Activated T-cell treated with anti-CD3 and anti-CD28 coated beads, Interleukin-2, amount 50 U/mL, for 4 hours (primary cell): ENCODE measurements at regions not wholly inside any gene's neighbourhood (a gene's known extent, or its start where the extent isn't known, plus 50 kb on each side); places are given as distances from the start of the nearest gene placed in this dataset.
"Not testable (repeated sequence)": the region's sequence is repeated elsewhere in the genome, so short reads cannot be mapped to it uniquely, and the experiment has no call there.

Experiments
- ATAC-seq, 2 donors: fragments of 200-7000 bp; cut with Tn5 transposase; one replicate each; pipeline ENCODE4 v1.10.0; 2021
- DNase-seq: peaks from one replicate; pipeline ENCODE4 v3.0.0-alpha.2; 2020
- H3K27me3 Mint-ChIP-seq: one replicate; pipeline ENCODE4 v1.8.0; 2021; ENCODE audit warnings: low read depth, mixed read lengths
- H3K36me3 Mint-ChIP-seq: one replicate; pipeline ENCODE4 v1.8.0; 2022; ENCODE audit warnings: mixed read lengths; ENCODE audit not compliant: insufficient read depth
- H3K4me1 Mint-ChIP-seq: one replicate; pipeline ENCODE4 v1.8.0; 2021; ENCODE audit warnings: low read depth, mixed read lengths
- H3K4me3 Mint-ChIP-seq: one replicate; pipeline ENCODE4 v1.8.0; 2021; ENCODE audit warnings: mild to moderate bottlenecking, moderate library complexity, mixed read lengths
- H3K9me3 Mint-ChIP-seq: one replicate; pipeline ENCODE4 v1.8.0; 2021; ENCODE audit warnings: mixed read lengths

- Mint-ChIP-seq H3K36me3 (no peaks in the 10 kb centered on the region), H3K9me3 (peaks cover 19% of the 10 kb centered on the region), H3K4me1 (no peaks in the 10 kb centered on the region), H3K27me3 (no peaks in the 10 kb centered on the region), H3K4me3 (no peak overlapping the region)
- no peak for DNase-seq
- ATAC-seq = no peak
These were observed 780.6 kb upstream of the ZWINT start for GRCh38 chr10:57141708-57142107.

GRCh38 chr10:57119684-57120083 is 758.6 kb upstream of the ZWINT start:
- Mint-ChIP-seq H3K36me3 (no peaks in the 10 kb centered on the region), H3K4me3 (no peak overlapping the region), H3K27me3 (no peaks in the 10 kb centered on the region), H3K4me1 (no peaks in the 10 kb centered on the region), H3K9me3 (peaks cover 10% of the 10 kb centered on the region)
- no peak for DNase-seq
- ATAC-seq = no peak

- no peaks in the 10 kb centered on the region for H3K27me3 Mint-ChIP-seq
- H3K4me3 Mint-ChIP-seq = no peak overlapping the region
- DNase-seq (no peak), ATAC-seq (no peak)
- no peaks in the 10 kb centered on the region for H3K4me1 Mint-ChIP-seq
- H3K36me3 Mint-ChIP-seq = no peaks in the 10 kb centered on the region
- H3K9me3 Mint-ChIP-seq = peaks cover 11% of the 10 kb centered on the region
These were observed 752.5 kb upstream of the ZWINT start for GRCh38 chr10:57113545-57113944.

- H3K4me3 Mint-ChIP-seq = no peak overlapping the region
- H3K27me3 Mint-ChIP-seq = no peaks in the 10 kb centered on the region
- peaks cover 15% of the 10 kb centered on the region for H3K9me3 Mint-ChIP-seq
- no peaks in the 10 kb centered on the region for H3K4me1 Mint-ChIP-seq
- no peaks in the 10 kb centered on the region for H3K36me3 Mint-ChIP-seq
- DNase-seq (no peak), ATAC-seq (no peak)
These were observed 741.2 kb upstream of the ZWINT start for GRCh38 chr10:57102236-57102635.

GRCh38 chr10:57098146-57098545 is 737.1 kb upstream of the ZWINT start:
- H3K27me3 Mint-ChIP-seq = no peaks in the 10 kb centered on the region
- H3K4me1 Mint-ChIP-seq = no peaks in the 10 kb centered on the region
- no peak overlapping the region for H3K4me3 Mint-ChIP-seq
- no peaks in the 10 kb centered on the region for H3K36me3 Mint-ChIP-seq
- DNase-seq = no peak
- ATAC-seq = no peak
- H3K9me3 Mint-ChIP-seq = peaks cover 14% of the 10 kb centered on the region

- no peaks in the 10 kb centered on the region for H3K27me3 Mint-ChIP-seq
- H3K4me1 Mint-ChIP-seq = no peaks in the 10 kb centered on the region
- peaks cover 19% of the 10 kb centered on the region for H3K9me3 Mint-ChIP-seq
- DNase-seq (no peak), ATAC-seq (no peak)
- H3K4me3 Mint-ChIP-seq = no peak overlapping the region
- H3K36me3 Mint-ChIP-seq = no peaks in the 10 kb centered on the region
These were observed 735.0 kb upstream of the ZWINT start for GRCh38 chr10:57096044-57096443.

GRCh38 chr10:57094965-57095364 is 733.9 kb upstream of the ZWINT start:
- Mint-ChIP-seq H3K4me1 (no peaks in the 10 kb centered on the region), H3K27me3 (no peaks in the 10 kb centered on the region), H3K4me3 (no peak overlapping the region), H3K36me3 (no peaks in the 10 kb centered on the region), H3K9me3 (peaks cover 19% of the 10 kb centered on the region)
- no peak for DNase-seq
- no peak for ATAC-seq

GRCh38 chr10:57094083-57094482 is 733.0 kb upstream of the ZWINT start:
- DNase-seq (no peak), ATAC-seq (no peak)
- H3K27me3 Mint-ChIP-seq = no peaks in the 10 kb centered on the region
- H3K4me1 Mint-ChIP-seq = no peaks in the 10 kb centered on the region
- no peaks in the 10 kb centered on the region for H3K36me3 Mint-ChIP-seq
- no peak overlapping the region for H3K4me3 Mint-ChIP-seq
- H3K9me3 Mint-ChIP-seq = peaks cover 19% of the 10 kb centered on the region

GRCh38 chr10:57053530-57053929 is 692.5 kb upstream of the ZWINT start:
- no peaks in the 10 kb centered on the region for H3K36me3 Mint-ChIP-seq
- peaks cover 6% of the 10 kb centered on the region for H3K9me3 Mint-ChIP-seq
- no peaks in the 10 kb centered on the region for H3K27me3 Mint-ChIP-seq
- ATAC-seq (no peak), DNase-seq (no peak)
- H3K4me3 Mint-ChIP-seq = no peak overlapping the region
- no peaks in the 10 kb centered on the region for H3K4me1 Mint-ChIP-seq

- peaks cover 5% of the 10 kb centered on the region for H3K9me3 Mint-ChIP-seq
- DNase-seq (no peak), ATAC-seq (no peak)
- no peaks in the 10 kb centered on the region for H3K36me3 Mint-ChIP-seq
- H3K27me3 Mint-ChIP-seq = no peaks in the 10 kb centered on the region
- H3K4me3 Mint-ChIP-seq = no peak overlapping the region
- no peaks in the 10 kb centered on the region for H3K4me1 Mint-ChIP-seq
These were observed 688.0 kb upstream of the ZWINT start for GRCh38 chr10:57049096-57049495.

GRCh38 chr10:57038531-57038930 is 677.5 kb upstream of the ZWINT start:
- Mint-ChIP-seq H3K4me1 (no peaks in the 10 kb centered on the region), H3K9me3 (peaks cover 14% of the 10 kb centered on the region), H3K4me3 (no peak overlapping the region), H3K36me3 (no peaks in the 10 kb centered on the region), H3K27me3 (no peaks in the 10 kb centered on the region)
- ATAC-seq = no peak
- DNase-seq = no peak

- DNase-seq (no peak), ATAC-seq (no peak)
- no peak overlapping the region for H3K4me3 Mint-ChIP-seq
- H3K36me3 Mint-ChIP-seq = no peaks in the 10 kb centered on the region
- H3K9me3 Mint-ChIP-seq = peaks cover 27% of the 10 kb centered on the region
- no peaks in the 10 kb centered on the region for H3K4me1 Mint-ChIP-seq
- H3K27me3 Mint-ChIP-seq = no peaks in the 10 kb centered on the region
These were observed 674.3 kb upstream of the ZWINT start for GRCh38 chr10:57035310-57035709.

- peaks cover 35% of the 10 kb centered on the region for H3K9me3 Mint-ChIP-seq
- not testable (repeated sequence) for ATAC-seq, H3K4me3 Mint-ChIP-seq, H3K4me1 Mint-ChIP-seq, H3K27me3 Mint-ChIP-seq, H3K36me3 Mint-ChIP-seq, DNase-seq
These were observed 671.2 kb upstream of the ZWINT start for GRCh38 chr10:57032301-57032700.

- no peak for DNase-seq
- Mint-ChIP-seq H3K4me3 (no peak overlapping the region), H3K4me1 (no peaks in the 10 kb centered on the region)
These were observed 670.3 kb upstream of the ZWINT start for GRCh38 chr10:57031346-57031745.

GRCh38 chr10:57026307-57026706 is 665.2 kb upstream of the ZWINT start:
- no peaks in the 10 kb centered on the region for H3K36me3 Mint-ChIP-seq
- DNase-seq (no peak), ATAC-seq (no peak)
- H3K27me3 Mint-ChIP-seq = no peaks in the 10 kb centered on the region
- H3K9me3 Mint-ChIP-seq = peaks cover 21% of the 10 kb centered on the region
- no peak overlapping the region for H3K4me3 Mint-ChIP-seq
- H3K4me1 Mint-ChIP-seq = no peaks in the 10 kb centered on the region

More at GRCh38 chr10:57031346-57031745, 670.3 kb upstream of the ZWINT start:
- no peaks in the 10 kb centered on the region for H3K36me3 Mint-ChIP-seq
- H3K9me3 Mint-ChIP-seq = peaks cover 29% of the 10 kb centered on the region
- ATAC-seq = no peak
- H3K27me3 Mint-ChIP-seq = no peaks in the 10 kb centered on the region

- Mint-ChIP-seq H3K27me3 (no peaks in the 10 kb centered on the region), H3K9me3 (peaks cover 7% of the 10 kb centered on the region), H3K4me1 (no peaks in the 10 kb centered on the region), H3K4me3 (no peak overlapping the region), H3K36me3 (no peaks in the 10 kb centered on the region)
- no peak for DNase-seq
- ATAC-seq = no peak
These were observed 662.6 kb upstream of the ZWINT start for GRCh38 chr10:57023626-57024025.
